ENCODE measurements at regions not wholly inside any gene's neighbourhood (a gene's known extent, or its start where the extent isn't known, plus 50 kb on each side); places are given as distances from the start of the nearest gene placed in this dataset.

- DNase-seq = peak; percentile 83
These were observed 115.0 kb upstream of the VEPH1 start for GRCh38 chr3:157618075-157618760.

GRCh38 chr3:157614896-157615295, 111.7 kb upstream of the VEPH1 start:
- no peak for DNase-seq

GRCh38 chr3:157611536-157612076, 108.4 kb upstream of the VEPH1 start:
- DNase-seq = no peak

GRCh38 chr3:157610876-157611535, 107.8 kb upstream of the VEPH1 start:
- no peak for DNase-seq

GRCh38 chr3:157607826-157608405, 104.7 kb upstream of the VEPH1 start:
- no peak for DNase-seq

- no peak for DNase-seq
These were observed 103.6 kb upstream of the VEPH1 start for GRCh38 chr3:157606852-157607197.

GRCh38 chr3:157606011-157606851, 103.0 kb upstream of the VEPH1 start:
- DNase-seq = peak; percentile 93

GRCh38 chr3:157605356-157605755, 102.1 kb upstream of the VEPH1 start:
- no peak for DNase-seq

GRCh38 chr3:157602424-157602823, 99.2 kb upstream of the VEPH1 start:
- no peak for DNase-seq

GRCh38 chr3:157595259-157595658, 92.0 kb upstream of the VEPH1 start:
- no peak for DNase-seq

- no peak for DNase-seq
These were observed 91.2 kb upstream of the VEPH1 start for GRCh38 chr3:157594413-157594812.

GRCh38 chr3:157592769-157593168, 89.6 kb upstream of the VEPH1 start:
- no peak for DNase-seq

GRCh38 chr3:157590273-157590672, 87.1 kb upstream of the VEPH1 start:
- DNase-seq = no peak

GRCh38 chr3:157589211-157589610, 86.0 kb upstream of the VEPH1 start:
- no peak for DNase-seq

- no peak for DNase-seq
These were observed 85.3 kb upstream of the VEPH1 start for GRCh38 chr3:157588386-157589060.

- no peak for DNase-seq
These were observed 83.1 kb upstream of the VEPH1 start for GRCh38 chr3:157586293-157586692.

GRCh38 chr3:157585386-157585785, 82.2 kb upstream of the VEPH1 start:
- DNase-seq = no peak

- DNase-seq = no peak
These were observed 79.4 kb upstream of the VEPH1 start for GRCh38 chr3:157582637-157582973.

- peak; percentile 10 for DNase-seq
These were observed 78.9 kb upstream of the VEPH1 start for GRCh38 chr3:157581956-157582636.

GRCh38 chr3:157581371-157581770, 78.2 kb upstream of the VEPH1 start:
- no peak for DNase-seq

GRCh38 chr3:157578181-157578580, 75.0 kb upstream of the VEPH1 start:
- DNase-seq = no peak

GRCh38 chr3:157574531-157574930, 71.3 kb upstream of the VEPH1 start:
- no peak for DNase-seq

Measured in NCI-H1694 treated with DMSO at 0.1 percent for 48 hours (cell line).